ENCODE measurements at regions not wholly inside any gene's neighbourhood (a gene's known extent, or its start where the extent isn't known, plus 50 kb on each side); places are given as distances from the start of the nearest gene placed in this dataset.
"Not testable (repeated sequence)": the region's sequence is repeated elsewhere in the genome, so short reads cannot be mapped to it uniquely, and the experiment has no call there.

GRCh38 chr1:102535829-102536505 is 539.2 kb upstream of the OLFM3 start:
- DNase-seq (ENCODE audit: low read depth in 4 of 4, low spot score in 2 of 4): no peak

GRCh38 chr1:102531036-102531435 is 534.3 kb upstream of the OLFM3 start:
- no peak for DNase-seq (ENCODE audit: low read depth in 4 of 4, low spot score in 2 of 4)

- DNase-seq (ENCODE audit: low read depth in 4 of 4, low spot score in 2 of 4): no peak
Observed at GRCh38 chr1:102529446-102529845, 532.7 kb upstream of the OLFM3 start.

GRCh38 chr1:102500758-102501157 is 504.0 kb upstream of the OLFM3 start:
- no peak for DNase-seq (ENCODE audit: low read depth in 4 of 4, low spot score in 2 of 4)

GRCh38 chr1:102498929-102499328 is 502.2 kb upstream of the OLFM3 start:
- DNase-seq (ENCODE audit: low read depth in 4 of 4, low spot score in 2 of 4): no peak

- not testable (repeated sequence) for DNase-seq (ENCODE audit: low read depth in 4 of 4, low spot score in 2 of 4)
Observed at GRCh38 chr1:102497810-102498209, 501.1 kb upstream of the OLFM3 start.

- DNase-seq (ENCODE audit: low read depth in 4 of 4, low spot score in 2 of 4): no peak
Observed at GRCh38 chr1:102472520-102472919, 475.8 kb upstream of the OLFM3 start.

GRCh38 chr1:102470767-102471166 is 474.0 kb upstream of the OLFM3 start:
- no peak for DNase-seq (ENCODE audit: low read depth in 4 of 4, low spot score in 2 of 4)

GRCh38 chr1:102466487-102466886 is 469.8 kb upstream of the OLFM3 start:
- no peak for DNase-seq (ENCODE audit: low read depth in 4 of 4, low spot score in 2 of 4)

- DNase-seq (ENCODE audit: low read depth in 4 of 4, low spot score in 2 of 4): no peak
Observed at GRCh38 chr1:102463328-102463727, 466.6 kb upstream of the OLFM3 start.

GRCh38 chr1:102442317-102442716 is 445.6 kb upstream of the OLFM3 start:
- not testable (repeated sequence) for DNase-seq (ENCODE audit: low read depth in 4 of 4, low spot score in 2 of 4)

- no peak for DNase-seq (ENCODE audit: low read depth in 4 of 4, low spot score in 2 of 4)
Observed at GRCh38 chr1:102435483-102435882, 438.8 kb upstream of the OLFM3 start.

GRCh38 chr1:102434421-102434820 is 437.7 kb upstream of the OLFM3 start:
- DNase-seq (ENCODE audit: low read depth in 4 of 4, low spot score in 2 of 4): peak in 1 of 4 donors; percentile 2

- no peak for DNase-seq (ENCODE audit: low read depth in 4 of 4, low spot score in 2 of 4)
Observed at GRCh38 chr1:102431253-102431652, 434.5 kb upstream of the OLFM3 start.

- DNase-seq (ENCODE audit: low read depth in 4 of 4, low spot score in 2 of 4): peak in 1 of 4 donors; percentile 0
Observed at GRCh38 chr1:102420034-102420433, 423.3 kb upstream of the OLFM3 start.

Measured in left renal cortex interstitium (tissue), 4 donors.